HepG2 (cell line): ENCODE measurements at regions not wholly inside any gene's neighbourhood (a gene's known extent, or its start where the extent isn't known, plus 50 kb on each side); places are given as distances from the start of the nearest gene placed in this dataset.

Experiments
- CREM ChIP-seq, 2 experiments: sonication (generic) in 1 of 2; formaldehyde crosslinking in 1 of 2; IDR thresholded peaks; 2 replicates each; pipeline versions ENCODE4 v1.4.0 to v1.6.1; 2016 to 2020; ENCODE audit warnings: antibody characterized with exemption in 1 of 2, mild to moderate bottlenecking in 1 of 2, missing genetic modification reagents in 1 of 2
- GATAD1 ChIP-seq: IDR thresholded peaks from 2 replicates; pipeline ENCODE4 v1.6.1; 2016; ENCODE audit warnings: missing genetic modification reagents, missing compliant biosample characterization
- HNF4G ChIP-seq, 2 experiments: sonication (generic) in 1 of 2; formaldehyde crosslinking in 1 of 2; IDR thresholded peaks; 2 replicates each; pipeline versions ENCODE4 v1.4.0 to v1.6.1; 2011 to 2020; ENCODE audit warnings: borderline replicate concordance in 2 of 2, low read depth in 2 of 2, mild to moderate bottlenecking in 2 of 2, low read length in 1 of 2, missing genetic modification reagents in 1 of 2, moderate library complexity in 1 of 2
- NAIF1 ChIP-seq: sonication (generic); formaldehyde crosslinking; IDR thresholded peaks from 2 replicates; pipeline ENCODE4 v1.5.0; 2020; ENCODE audit warnings: mild to moderate bottlenecking, missing genetic modification reagents, borderline replicate concordance
- NRL ChIP-seq: sonication (generic); formaldehyde crosslinking; IDR thresholded peaks from 2 replicates; pipeline ENCODE4 v1.5.0; 2020; ENCODE audit warnings: missing genetic modification reagents, mild to moderate bottlenecking, moderate library complexity, borderline replicate concordance
- SYNCRIP ChIP-seq: fragments of 200-400 bp; formaldehyde crosslinking; IDR thresholded peaks from 2 replicates; pipeline ENCODE4 v1.6.1; 2018; ENCODE audit warnings: mild to moderate bottlenecking, low read depth, low read length; ENCODE audit not compliant: insufficient read depth
- ZKSCAN5 ChIP-seq: sonication (generic); formaldehyde crosslinking; IDR thresholded peaks from 2 replicates; pipeline ENCODE4 v1.5.1; 2020; ENCODE audit warnings: mild to moderate bottlenecking, missing genetic modification reagents
- TF ChIP-seq, protein P1 (sequence below): sonication (generic); formaldehyde crosslinking; IDR thresholded peaks from 2 replicates; pipeline ENCODE4 v1.8.1; 2023; ENCODE audit warnings: missing genetic modification reagents, inconsistent platforms, borderline replicate concordance
- TF ChIP-seq, protein P2 (sequence below): sonication (generic); formaldehyde crosslinking; IDR thresholded peaks from 2 replicates; pipeline ENCODE4 v1.4.0; 2020; ENCODE audit warnings: missing genetic modification reagents
- TF ChIP-seq, protein P3 (sequence below): IDR thresholded peaks from 2 replicates; pipeline ENCODE4 v1.6.1; 2016; ENCODE audit warnings: control low read depth
- TF ChIP-seq, protein P4 (sequence below): sonication (generic); formaldehyde crosslinking; IDR thresholded peaks from 2 replicates; pipeline ENCODE4 v1.4.0; 2020; ENCODE audit warnings: low read depth, missing genetic modification reagents
- TF ChIP-seq, protein P5 (sequence below): sonication (generic); formaldehyde crosslinking; conservative IDR thresholded peaks from 2 replicates; pipeline ENCODE4 v1.5.0; 2020; ENCODE audit warnings: missing genetic modification reagents

DNA sequence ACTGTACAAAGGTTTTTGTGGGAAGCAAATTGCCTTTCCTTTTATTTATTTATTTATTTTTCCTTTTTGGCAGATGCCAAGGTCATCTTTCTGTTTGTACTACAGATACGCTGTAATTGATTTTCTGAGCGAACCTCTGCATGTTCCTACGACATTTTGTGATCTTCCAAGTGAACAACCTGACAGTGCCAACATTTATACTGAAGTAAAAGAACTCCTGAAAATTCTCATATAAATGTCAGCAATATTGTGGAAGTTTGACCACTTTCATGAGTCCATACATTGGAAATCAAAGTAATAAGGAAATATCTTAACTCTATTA, 86.8 kb upstream of the EEPD1 start (continued):
- TF ChIP-seq, protein P1, sequence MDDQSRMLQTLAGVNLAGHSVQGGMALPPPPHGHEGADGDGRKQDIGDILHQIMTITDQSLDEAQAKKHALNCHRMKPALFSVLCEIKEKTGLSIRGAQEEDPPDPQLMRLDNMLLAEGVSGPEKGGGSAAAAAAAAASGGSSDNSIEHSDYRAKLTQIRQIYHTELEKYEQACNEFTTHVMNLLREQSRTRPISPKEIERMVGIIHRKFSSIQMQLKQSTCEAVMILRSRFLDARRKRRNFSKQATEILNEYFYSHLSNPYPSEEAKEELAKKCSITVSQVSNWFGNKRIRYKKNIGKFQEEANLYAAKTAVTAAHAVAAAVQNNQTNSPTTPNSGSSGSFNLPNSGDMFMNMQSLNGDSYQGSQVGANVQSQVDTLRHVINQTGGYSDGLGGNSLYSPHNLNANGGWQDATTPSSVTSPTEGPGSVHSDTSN: no peak
- TF ChIP-seq, protein P2, sequence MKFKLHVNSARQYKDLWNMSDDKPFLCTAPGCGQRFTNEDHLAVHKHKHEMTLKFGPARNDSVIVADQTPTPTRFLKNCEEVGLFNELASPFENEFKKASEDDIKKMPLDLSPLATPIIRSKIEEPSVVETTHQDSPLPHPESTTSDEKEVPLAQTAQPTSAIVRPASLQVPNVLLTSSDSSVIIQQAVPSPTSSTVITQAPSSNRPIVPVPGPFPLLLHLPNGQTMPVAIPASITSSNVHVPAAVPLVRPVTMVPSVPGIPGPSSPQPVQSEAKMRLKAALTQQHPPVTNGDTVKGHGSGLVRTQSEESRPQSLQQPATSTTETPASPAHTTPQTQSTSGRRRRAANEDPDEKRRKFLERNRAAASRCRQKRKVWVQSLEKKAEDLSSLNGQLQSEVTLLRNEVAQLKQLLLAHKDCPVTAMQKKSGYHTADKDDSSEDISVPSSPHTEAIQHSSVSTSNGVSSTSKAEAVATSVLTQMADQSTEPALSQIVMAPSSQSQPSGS (CRISPR knock-in tag): no peak
- TF ChIP-seq GATAD1: no peak
- TF ChIP-seq SYNCRIP: no peak
- no peak for TF ChIP-seq NAIF1 (CRISPR knock-in tag)
- no peak for TF ChIP-seq CREM (IDR thresholded peaks at IDR 0.05)
- no peak for TF ChIP-seq CREM (CRISPR knock-in tag; IDR thresholded peaks at IDR 0.05)
- TF ChIP-seq HNF4G (IDR thresholded peaks at IDR 0.05; ENCODE audit: borderline replicate concordance, low read depth, low read length): no peak
- no peak for TF ChIP-seq HNF4G (CRISPR knock-in tag; IDR thresholded peaks at IDR 0.05; ENCODE audit: borderline replicate concordance, low read depth)
- TF ChIP-seq, protein P3, sequence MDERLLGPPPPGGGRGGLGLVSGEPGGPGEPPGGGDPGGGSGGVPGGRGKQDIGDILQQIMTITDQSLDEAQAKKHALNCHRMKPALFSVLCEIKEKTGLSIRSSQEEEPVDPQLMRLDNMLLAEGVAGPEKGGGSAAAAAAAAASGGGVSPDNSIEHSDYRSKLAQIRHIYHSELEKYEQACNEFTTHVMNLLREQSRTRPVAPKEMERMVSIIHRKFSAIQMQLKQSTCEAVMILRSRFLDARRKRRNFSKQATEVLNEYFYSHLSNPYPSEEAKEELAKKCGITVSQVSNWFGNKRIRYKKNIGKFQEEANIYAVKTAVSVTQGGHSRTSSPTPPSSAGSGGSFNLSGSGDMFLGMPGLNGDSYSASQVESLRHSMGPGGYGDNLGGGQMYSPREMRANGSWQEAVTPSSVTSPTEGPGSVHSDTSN (CRISPR knock-in tag): no peak
- TF ChIP-seq, protein P4, sequence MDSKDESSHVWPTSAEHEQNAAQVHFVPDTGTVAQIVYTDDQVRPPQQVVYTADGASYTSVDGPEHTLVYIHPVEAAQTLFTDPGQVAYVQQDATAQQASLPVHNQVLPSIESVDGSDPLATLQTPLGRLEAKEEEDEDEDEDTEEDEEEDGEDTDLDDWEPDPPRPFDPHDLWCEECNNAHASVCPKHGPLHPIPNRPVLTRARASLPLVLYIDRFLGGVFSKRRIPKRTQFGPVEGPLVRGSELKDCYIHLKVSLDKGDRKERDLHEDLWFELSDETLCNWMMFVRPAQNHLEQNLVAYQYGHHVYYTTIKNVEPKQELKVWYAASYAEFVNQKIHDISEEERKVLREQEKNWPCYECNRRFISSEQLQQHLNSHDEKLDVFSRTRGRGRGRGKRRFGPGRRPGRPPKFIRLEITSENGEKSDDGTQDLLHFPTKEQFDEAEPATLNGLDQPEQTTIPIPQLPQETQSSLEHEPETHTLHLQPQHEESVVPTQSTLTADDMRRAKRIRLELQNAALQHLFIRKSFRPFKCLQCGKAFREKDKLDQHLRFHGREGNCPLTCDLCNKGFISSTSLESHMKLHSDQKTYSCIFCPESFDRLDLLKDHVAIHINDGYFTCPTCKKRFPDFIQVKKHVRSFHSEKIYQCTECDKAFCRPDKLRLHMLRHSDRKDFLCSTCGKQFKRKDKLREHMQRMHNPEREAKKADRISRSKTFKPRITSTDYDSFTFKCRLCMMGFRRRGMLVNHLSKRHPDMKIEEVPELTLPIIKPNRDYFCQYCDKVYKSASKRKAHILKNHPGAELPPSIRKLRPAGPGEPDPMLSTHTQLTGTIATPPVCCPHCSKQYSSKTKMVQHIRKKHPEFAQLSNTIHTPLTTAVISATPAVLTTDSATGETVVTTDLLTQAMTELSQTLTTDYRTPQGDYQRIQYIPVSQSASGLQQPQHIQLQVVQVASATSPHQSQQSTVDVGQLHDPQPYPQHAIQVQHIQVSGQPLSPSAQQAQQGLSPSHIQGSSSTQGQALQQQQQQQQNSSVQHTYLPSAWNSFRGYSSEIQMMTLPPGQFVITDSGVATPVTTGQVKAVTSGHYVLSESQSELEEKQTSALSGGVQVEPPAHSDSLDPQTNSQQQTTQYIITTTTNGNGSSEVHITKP: no peak
- TF ChIP-seq, protein P5, sequence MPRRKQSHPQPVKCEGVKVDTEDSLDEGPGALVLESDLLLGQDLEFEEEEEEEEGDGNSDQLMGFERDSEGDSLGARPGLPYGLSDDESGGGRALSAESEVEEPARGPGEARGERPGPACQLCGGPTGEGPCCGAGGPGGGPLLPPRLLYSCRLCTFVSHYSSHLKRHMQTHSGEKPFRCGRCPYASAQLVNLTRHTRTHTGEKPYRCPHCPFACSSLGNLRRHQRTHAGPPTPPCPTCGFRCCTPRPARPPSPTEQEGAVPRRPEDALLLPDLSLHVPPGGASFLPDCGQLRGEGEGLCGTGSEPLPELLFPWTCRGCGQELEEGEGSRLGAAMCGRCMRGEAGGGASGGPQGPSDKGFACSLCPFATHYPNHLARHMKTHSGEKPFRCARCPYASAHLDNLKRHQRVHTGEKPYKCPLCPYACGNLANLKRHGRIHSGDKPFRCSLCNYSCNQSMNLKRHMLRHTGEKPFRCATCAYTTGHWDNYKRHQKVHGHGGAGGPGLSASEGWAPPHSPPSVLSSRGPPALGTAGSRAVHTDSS (CRISPR knock-in tag): no peak
- no peak for TF ChIP-seq ZKSCAN5
- no peak for TF ChIP-seq NRL (CRISPR knock-in tag)
